ENCODE measurements at regions not wholly inside any gene's neighbourhood (a gene's known extent, or its start where the extent isn't known, plus 50 kb on each side); places are given as distances from the start of the nearest gene placed in this dataset.
"Not testable (repeated sequence)": the region's sequence is repeated elsewhere in the genome, so short reads cannot be mapped to it uniquely, and the experiment has no call there.

DNA sequence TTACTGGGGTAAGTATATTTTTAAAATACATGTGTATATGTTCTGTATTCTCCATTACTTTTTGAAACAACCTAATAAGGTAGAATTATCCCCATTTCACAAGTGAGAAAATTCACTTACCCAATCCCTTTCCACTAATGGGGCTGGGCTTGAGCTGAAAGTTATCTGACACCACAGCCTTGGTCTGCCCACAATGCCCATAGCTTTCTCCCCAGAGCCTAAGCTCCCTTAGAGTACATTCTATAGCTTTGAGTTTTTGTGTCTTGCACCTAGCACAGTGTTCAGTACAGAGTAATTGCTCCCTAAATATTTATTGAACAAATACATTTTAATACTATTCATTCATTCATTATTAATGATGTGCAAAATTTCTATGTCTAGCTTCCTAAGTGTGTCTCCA lies 152.7 kb upstream of the RUNX1 start:
- DNase-seq (ENCODE audit: low read depth) = no peak

DNA sequence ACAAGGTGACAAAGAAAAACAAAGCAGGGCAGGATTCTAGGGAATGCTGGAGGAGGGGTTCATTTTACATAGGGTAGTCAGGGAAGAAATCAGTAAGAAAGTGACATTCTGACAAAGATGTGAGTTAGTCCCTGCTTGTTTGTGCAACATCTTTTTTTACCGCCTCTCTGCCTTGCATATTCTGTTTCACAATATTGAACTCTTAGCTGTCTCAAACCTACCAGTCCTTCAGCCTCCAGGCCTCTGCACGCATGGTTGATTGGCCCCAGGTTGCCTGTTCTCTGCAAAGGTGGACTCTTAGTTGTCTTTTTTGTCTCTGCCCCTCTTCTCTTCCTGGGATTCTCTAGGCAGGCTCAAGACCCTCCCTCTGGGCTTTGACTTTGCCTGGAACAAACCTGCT lies 152.2 kb upstream of the RUNX1 start:
- DNase-seq (ENCODE audit: low read depth) = no peak

DNA sequence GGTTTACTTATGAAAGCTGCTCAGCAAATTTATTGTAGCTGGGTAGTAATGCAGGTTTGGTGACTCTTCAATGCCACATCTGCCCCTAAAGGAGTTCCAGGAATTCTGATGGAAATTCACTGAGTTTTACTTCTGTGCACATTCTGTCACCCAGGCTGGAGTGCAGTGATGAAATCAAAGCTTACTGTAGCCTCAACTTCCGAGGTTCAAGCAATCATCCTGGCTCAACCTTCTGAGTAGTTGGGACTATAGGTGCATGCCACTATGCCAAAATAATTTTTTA lies 150.6 kb upstream of the RUNX1 start:
- no peak for DNase-seq (ENCODE audit: low read depth)

DNA sequence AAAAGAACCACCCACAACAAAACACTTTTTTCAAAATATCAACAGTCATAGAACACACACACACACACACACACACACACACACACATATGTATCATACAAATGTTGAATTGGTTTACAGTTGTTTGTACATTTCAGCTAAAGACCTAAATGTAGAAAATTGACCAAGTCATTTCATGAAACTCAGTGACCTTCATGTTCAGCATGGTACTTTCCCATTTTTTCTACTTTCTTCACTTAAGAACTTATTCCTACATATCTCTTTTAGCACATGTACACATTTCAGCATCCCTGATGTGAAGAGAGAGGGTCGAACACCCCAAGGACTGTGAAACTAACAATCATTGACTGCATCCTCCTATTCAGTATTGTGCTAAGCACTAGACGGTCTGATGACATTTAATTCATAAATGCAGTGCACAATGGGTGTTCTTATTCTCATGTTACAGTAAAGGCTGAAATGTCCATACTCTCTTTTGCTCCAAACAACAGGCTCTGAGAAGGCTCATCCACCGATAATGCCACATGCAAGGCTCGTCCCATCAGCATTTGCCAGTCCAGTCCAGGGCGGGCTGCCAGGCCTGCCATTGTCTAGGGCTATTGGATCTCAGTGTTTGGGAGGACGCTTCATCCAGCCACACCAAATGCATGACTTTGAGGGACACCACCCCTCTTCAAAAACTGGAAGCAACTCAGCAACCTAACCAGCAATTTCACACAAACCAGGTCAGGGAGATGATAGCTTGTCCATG lies 150.1 kb upstream of the RUNX1 start:
- no peak for DNase-seq (ENCODE audit: low read depth)

DNA sequence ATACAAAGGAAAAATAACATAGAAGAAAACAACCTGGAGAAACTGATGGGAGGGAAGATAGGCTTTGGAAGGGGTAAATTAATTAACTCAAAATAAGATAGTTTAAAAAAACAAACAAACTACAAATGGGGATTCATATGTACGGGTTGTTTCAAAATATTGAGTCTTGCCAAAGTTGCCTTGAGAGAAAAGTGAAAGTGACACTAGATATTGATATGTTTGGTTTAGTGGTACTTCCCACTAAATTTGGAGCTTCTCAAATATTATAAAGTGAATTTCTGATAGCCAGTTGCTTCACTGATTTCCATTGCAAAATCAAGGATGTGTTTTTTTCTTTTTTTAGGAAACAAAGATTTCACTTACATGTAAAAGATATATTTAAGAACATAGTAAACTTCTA lies 149.5 kb upstream of the RUNX1 start:
- DNase-seq (ENCODE audit: low read depth) = no peak

DNA sequence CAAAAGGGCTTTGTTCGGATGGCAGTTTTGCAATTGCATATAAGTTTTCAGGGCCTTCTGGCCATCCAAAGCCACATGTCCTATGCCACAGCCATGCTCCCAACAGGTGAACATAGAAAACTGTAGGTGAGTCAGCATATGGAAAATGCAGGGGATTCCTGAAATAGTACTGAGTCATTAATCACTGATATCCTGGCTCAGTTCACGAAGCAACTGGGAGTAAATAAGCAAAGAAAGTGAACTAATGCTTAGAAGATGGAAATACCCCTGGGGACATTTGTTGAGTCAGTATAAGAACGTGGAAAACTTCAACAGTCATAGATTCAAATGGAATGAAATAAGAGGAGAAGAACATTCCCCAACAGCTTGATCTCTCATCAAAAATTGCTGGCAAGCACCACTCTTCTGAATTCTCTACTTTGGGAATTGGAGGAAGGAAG lies 148.9 kb upstream of the RUNX1 start:
- DNase-seq (ENCODE audit: low read depth) = no peak

DNA sequence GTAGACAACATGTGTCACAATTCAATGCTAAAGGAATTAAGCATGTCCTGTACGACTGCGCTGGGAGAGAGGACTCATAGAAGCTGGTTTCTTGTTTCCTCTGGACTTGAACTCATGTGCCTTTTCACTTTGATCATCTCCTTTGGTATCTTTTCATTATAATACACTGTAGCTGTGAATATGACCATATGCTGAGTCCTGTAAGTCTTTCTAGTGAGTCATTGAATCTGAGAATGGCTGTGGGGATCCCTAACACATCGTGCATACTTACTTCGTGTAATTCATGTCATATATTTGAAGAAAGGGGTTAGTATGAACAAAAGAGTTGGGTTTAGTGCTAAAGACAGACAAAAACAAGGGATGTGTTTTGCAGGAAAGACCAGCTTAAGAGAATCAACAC lies 148.1 kb upstream of the RUNX1 start:
- no peak for DNase-seq (ENCODE audit: low read depth)

DNA sequence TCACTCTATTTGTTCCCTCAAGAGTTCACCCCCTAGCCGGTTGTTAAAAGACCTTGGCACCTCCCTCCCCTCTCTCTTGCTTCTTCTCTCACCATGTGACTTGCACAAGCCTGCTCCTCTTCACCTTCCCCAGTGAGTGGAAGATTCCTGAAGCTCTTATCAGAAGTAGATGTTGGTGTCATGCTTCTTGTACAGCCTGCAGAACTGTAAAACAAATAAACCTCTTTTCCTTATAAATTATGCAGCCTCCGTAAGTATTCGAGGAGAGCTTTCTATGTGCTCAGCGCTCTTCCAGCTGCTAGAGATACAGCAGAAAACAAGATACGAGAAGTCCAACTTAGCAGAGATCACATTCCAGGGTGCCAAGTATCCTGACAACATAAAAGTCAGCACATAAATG lies 147.0 kb upstream of the RUNX1 start:
- no peak for DNase-seq (ENCODE audit: low read depth)

DNA sequence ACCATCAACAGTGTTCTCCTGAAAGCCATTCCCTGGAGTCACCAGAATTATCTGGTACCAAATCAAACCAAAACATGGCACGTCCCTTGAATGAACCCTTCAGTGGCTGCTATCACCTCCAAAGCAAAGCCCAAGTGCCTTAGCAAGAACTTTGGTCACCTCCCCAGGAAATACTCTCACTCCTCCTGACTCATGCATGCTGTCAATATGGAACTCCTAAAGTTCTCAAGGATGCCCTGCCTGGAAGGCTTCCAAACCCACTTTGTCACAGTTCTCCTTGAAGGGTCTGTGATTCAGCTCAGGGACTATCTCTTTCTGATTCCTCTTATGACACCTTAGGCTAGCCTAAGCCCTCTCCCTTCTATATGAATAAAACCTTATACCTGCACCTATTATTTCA lies 146.1 kb upstream of the RUNX1 start:
- no peak for DNase-seq (ENCODE audit: low read depth)

DNA sequence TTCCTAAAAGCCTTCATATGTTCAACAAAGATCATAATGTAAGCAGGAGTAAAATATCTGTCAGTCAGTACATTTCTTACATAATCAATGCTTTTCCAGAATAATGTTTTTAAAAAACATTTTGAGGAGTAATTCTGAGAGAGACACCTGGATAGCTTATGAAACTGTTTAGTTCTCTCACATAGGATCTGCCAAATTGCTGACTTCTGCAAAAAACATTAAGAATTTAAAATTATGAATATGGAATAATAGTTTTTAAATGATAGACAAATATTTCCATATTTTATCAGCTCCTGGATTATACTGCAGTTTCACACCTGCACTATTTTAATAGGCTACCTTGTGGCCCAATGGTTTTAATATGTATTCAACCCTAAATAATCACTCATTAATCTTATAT lies 142.7 kb upstream of the RUNX1 start:
- no peak for DNase-seq (ENCODE audit: low read depth)

DNA sequence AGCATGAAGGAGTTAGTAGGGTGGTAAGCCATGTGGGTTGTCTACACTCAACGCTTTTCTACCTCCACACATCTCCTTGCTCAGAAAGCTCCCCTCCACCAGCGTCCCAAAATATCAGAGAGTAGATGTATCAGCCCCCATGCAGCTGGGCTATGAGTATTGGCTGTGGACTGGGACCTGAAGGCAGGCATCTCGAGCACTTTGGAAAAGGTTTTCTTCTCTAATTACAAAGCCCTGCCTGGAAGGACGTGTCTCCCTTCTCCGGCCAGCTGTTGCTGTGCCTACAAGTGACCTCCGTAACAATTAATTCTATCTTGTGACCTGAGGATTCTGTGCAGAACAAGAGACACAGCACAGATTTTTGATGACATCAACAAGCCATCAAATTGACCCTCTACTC lies 142.0 kb upstream of the RUNX1 start:
- DNase-seq (ENCODE audit: low read depth) = no peak

DNA sequence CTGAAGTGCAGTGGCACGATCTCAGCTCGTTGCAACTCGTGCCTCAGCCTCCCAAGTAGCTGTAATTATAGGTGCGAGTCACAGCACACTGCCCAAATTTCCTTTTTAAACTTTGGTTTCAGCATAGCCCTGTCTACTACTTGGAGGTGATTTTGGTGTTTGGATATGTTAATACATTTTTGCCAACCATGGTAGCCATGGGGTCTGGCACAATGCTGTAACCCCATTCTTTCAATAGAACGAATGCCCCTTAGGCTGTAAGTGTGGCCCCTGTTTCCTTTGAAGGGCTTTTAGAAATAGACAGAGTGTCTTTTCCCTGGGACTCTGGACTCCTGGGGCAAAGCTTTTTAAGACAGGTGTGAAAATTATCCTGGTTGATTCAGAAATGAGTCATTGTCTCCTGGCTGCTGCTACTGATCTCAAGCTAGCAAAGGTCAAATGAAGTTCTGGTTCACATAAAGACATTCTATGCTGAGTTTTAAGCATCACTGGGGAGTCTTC lies 141.1 kb upstream of the RUNX1 start:
- DNase-seq (ENCODE audit: low read depth) = no peak

DNA sequence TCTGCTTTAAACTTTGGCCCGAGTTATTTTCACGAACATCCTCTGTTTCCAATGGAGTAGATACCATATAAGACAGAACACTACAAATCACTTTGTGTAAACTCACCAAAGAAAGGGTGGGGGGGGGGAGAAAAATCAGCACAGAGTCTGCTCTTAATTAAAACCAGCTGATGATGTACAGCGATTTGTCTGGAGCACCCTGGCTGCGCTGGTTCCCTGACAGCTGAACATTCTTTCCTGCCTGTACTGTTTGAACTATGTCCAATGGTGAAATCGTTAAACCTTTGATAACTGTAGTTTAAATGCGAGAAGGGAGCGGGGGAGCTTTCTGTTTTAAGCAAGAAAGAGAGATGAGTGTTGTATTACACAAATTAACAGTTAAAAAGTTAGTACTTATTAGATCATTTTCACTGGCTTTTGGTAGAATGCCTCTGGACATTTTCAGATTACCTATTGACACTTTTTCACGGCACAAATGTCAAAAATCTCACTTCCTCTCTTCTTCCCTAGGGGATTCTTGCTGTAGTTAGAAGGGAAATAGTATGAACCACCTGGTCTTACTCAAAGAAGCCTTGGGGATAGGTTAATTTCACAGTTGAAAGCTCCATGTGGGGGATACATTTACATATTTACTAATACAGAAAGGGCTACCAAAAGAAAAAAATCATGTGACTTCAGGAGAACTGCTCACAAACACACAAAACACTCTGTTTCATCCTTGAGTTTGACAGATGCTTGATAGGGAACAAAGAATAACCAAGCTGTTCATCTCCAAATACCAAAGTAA lies 140.2 kb upstream of the RUNX1 start:
- no peak for DNase-seq (ENCODE audit: low read depth)

DNA sequence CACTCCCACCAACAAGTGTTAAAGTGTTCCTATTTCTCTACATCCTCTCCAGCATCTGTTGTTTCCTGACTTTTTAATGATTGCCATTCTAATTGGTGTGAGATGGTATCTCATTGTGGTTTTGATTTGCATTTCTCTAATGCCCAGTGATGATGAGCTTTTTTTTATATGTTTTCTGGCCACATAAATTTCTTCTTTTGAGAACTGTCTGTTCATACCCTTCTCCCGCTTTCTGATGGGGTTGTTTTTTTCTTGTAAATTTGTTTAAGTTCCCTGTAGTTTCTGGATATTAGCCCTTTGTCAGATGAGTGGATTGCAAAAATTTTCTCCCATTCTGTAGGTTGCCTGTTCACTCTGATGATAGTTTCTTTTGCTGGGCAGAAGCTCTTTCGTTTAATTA lies 134.3 kb upstream of the RUNX1 start:
- not testable (repeated sequence) for DNase-seq (ENCODE audit: low read depth)

DNA sequence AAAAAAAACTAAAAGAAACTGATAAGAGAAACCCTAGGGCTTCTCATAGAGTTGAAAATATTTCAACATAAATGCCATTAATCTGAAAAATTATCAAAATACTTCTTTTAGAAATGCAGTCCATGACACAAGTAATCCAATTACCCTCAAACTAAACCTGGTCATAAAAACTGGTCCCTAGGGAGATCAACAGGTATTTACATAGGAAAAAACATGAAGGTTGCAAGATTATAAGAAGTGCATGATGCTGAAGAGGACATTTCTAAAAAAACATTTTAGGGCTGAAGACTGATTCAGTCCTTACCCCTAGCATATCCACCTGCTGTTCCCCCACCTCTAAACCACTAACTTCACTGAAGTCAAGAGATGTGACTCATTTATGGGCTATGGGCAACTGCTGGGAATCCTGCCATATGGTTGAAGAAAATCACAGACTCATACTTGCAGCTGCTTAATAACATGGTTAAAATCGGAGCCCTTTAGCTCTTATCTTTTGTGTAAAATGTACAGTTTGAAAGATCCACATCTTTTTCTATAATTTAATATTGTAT lies 131.0 kb upstream of the RUNX1 start:
- peak; percentile 59 for DNase-seq (ENCODE audit: low read depth)

DNA sequence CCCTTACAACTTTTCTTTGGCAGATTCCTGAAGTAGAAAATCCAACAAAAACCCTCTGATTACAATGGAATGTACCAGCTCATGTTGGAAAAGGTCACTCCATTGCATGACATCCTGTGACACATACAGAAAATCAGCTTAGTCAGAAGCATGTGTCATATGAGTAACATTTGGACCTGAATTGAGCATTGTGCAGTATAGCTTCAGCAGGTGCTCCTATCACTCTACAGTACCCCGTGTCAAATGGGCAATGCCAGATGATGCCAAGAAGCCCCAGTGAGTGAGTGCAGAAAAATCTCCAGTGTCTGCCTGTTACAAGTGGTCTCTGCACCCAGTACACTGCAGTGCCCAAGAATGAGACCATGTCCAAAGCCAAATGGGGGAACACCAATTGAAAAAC lies 129.7 kb upstream of the RUNX1 start:
- peak; percentile 51 for DNase-seq (ENCODE audit: low read depth)

DNA sequence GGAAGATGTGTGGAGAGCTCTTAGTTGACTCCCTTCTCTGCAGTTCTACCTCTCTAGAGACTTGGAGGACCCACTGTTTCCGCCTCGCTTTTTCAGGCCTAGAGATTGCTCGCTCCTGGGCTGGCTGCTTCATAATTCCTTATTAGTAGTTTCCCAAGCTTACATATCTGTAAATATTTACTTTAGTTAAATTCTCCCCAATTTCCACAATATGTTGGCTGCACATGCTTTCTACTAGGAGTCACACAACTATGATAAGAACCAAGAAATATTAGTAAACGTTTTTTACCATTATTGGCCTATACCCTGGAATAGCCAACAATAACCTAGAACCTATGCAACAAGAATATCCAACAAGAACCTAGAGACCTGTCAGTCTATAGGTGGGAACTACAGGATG lies 129.0 kb upstream of the RUNX1 start:
- no peak for DNase-seq (ENCODE audit: low read depth)

DNA sequence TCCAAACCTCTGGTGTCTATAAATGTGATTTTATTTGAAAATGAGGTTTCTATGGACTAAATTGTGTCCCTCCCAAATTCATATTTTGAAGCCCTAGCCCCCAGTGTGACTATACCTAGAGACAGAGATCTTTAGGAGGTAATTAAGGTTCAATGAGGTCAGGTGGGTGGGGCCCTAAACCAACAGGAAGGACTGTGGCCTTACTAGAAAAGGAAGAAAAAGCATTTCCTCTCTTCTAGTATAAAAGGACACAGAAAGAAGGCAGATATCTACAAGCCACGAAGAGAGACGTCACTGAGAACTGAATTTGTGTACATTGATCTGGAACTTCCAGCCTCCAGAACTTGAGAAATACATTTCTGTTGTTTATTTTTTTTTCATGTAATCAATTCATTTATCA lies 123.1 kb upstream of the RUNX1 start:
- DNase-seq (ENCODE audit: low read depth) = no peak

DNA sequence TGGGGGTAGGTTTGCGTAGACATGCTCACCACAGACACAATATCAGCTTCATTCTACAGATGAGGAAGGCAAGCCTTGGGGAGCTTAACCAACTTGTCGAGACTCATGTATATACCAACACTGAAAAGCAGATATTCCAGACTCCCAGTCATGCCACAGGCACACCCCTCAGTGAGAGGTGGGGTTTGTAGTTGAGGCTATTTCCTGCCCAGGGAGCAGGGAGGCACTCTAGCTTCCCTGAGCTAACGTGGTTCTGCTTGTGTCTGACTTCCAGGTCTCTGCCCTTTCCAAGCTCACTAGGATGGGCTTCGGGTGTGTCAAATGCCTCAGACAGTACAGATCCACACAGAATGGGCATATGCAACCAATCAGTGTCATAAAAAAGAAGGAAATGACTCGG lies 122.3 kb upstream of the RUNX1 start:
- DNase-seq (ENCODE audit: low read depth) = no peak

DNA sequence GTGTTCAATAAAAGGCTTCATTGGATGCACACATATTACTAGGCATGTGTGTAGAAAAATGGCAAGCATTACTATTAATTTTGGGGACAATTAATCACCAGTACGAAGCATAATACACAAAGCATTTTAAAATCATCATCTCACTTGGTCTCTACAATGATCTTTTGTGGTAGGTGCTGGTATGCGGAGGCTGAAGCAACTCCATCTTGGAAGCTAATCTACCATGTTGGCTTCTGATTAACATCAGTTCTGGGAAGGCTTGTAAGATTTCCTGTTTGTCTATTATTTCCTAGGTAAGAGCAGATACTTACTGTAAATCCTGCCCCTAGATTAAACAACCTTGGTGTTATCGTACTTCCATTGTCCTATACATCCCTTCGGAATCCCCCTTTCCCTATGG lies 121.7 kb upstream of the RUNX1 start:
- no peak for DNase-seq (ENCODE audit: low read depth)

DNA sequence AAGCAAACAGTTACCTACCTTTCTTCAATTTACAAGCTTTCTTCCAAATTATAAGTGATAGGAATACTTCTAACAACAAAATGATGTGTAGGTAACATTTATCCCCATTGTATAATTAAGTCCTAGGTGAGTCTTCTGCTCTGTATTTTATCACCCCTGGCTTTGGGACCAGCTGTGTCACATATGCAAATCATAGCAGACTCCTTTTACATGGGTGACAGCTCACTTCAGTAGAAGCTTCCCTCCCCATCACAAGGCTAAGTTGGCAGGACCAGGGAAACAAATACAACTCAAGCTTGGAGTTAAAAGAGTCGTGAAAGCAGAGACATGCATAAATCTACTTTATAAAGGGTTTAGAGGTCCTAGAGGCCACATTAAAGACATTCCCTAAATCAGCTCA lies 121.1 kb upstream of the RUNX1 start:
- no peak for DNase-seq (ENCODE audit: low read depth)

DNA sequence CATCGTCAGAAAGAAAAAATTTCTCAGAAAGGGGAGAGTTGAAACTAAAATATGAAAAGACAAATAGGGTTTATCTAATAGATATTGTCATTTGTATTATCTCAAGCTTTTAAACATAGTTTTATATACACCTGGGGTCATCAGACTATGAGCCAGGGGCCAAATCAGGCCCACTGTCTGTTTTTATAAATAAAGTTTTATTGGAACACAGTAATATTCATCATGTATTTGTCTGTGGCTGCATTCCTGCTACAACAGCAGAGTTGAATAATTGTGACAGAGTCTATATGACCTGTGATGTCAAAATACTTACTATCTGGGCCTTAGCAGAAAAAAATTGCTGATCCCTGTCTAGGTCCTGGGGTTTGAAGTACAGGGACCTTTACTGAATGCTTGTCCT lies 120.5 kb upstream of the RUNX1 start:
- DNase-seq (ENCODE audit: low read depth) = no peak

DNA sequence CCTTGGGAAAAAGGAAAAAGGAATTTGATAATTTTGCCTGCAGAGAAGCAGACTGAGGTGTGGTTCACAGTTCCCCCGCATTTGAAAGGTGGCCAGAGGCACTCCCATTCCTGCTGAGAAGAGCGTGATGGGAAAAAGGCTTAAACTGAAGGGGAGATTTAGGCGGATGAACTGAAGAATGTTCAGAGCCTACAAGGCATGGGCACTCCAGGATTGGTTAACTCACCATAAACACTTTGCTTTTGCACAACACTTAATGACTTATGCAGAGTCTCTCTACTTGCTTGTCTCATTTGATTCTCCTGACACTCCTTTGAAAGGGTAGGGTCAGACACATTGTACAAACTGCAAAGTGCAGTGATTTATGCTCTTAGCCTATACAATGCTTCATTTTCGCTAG lies 119.6 kb upstream of the RUNX1 start:
- no peak for DNase-seq (ENCODE audit: low read depth)

Measured in HS-27A (cell line).